ENCODE measurements at regions not wholly inside any gene's neighbourhood (a gene's known extent, or its start where the extent isn't known, plus 50 kb on each side); places are given as distances from the start of the nearest gene placed in this dataset.

- TF ChIP-seq POLR2AphosphoS5 (IDR thresholded peaks at IDR 0.05; ENCODE audit: borderline replicate concordance, low read depth, low read length): no peak
- no peak for TF ChIP-seq EZH2 (IDR thresholded peaks at IDR 0.05)
- no peak for TF ChIP-seq FOXP2 (optimal IDR thresholded peaks at IDR 0.05; ENCODE audit: control extremely low read depth, extremely low read length, insufficient read depth)
These were observed 97.1 kb upstream of the MVB12B start for GRCh38 chr9:126229501-126229900.

Measured in SK-N-MC (cell line).